GM21360 (cell line): ENCODE measurements at regions not wholly inside any gene's neighbourhood (a gene's known extent, or its start where the extent isn't known, plus 50 kb on each side); places are given as distances from the start of the nearest gene placed in this dataset.

ENCODE experiments used
- ATAC-seq: cut with Tn5 transposase; IDR thresholded peaks from one replicate; pipeline ENCODE4 v1.9.1; 2021; ENCODE audit warnings: mild to moderate bottlenecking, moderate library complexity; ENCODE audit not compliant: unreplicated experiment

DNA sequence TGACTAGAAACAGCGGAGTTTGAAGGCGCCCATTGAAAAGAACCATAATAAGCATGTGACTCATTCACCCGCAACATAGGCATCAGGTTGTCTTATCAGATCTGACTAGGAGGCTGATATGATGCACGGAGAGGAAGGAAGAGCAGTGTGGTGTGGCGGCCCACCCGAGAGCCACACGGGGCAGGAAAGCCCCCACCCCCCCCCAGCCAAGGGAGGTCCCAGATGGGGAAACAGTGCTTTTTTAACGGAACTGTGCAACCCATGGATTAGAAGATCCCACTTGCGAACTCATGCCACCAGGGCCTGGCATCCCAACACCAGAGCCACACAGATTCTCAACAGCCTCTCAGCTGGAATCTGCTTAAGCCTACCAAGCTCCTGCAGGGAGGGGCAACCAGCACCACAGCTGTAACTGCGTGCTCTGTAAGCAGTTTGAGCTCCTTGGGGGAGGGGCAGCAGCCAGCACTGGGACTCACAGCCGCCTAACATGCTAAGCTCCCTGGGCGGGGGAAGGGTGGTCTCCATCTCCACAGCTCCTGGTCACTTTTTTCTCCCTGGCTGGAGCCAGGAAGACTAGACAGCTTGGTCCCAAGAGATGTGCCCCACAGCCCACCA lies 466.2 kb downstream of the PDGFC start:
- no peak for ATAC-seq

DNA sequence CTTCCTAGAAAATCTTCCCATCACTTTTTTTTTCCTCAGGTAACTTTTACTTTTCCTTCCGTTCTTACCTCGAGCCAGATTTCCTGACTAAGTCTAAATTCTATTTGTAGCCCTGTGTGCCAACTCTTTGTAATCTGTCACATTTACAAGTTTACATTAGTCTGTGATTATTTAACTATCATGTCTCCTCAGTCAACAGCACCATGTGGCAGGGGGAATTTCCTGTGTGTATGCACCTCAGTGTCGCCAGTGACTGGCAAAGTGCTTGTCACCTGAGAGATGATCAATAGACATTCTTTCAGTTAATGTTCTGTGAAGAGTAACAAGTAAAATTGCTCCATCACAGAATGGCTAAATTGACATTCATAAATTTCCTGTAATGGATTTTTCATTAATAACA lies 468.5 kb downstream of the PDGFC start:
- ATAC-seq = no peak

DNA sequence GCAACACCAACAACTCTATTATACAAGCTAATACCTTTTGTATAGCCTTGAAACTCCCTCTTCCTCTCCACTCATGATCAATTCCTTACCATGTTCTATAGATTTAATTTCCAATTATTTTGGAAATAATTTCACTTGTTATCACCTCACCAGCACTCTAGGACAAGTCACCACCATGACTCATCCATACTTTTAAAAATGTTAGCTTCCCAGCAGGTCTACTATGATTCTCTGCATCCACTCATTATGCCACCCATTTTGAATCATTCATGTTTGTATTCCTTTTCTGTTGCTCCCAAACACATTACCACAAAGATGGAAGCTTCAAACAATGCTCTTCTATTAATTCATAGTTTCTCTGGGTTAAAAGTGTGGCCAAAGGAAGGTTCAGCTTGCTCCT lies 469.6 kb downstream of the PDGFC start:
- no peak for ATAC-seq

DNA sequence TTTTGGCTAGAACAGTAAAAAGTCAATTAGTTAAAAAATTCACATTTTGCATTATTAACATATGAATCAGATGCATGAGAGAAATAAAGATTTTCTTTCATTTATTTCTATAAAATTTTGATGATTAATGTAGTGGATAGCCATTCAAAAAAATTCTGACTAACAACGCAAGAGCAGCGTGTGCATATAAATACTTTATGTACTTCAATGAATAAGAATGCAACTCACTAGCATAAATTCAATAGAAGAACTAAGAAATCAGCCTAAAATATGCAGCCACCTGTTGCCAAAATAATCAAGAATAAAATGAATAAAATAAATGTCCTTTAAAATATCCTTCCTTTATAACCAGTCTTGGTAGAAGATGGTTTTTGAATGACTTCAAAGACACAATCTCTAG lies 471.9 kb downstream of the PDGFC start:
- no peak for ATAC-seq

DNA sequence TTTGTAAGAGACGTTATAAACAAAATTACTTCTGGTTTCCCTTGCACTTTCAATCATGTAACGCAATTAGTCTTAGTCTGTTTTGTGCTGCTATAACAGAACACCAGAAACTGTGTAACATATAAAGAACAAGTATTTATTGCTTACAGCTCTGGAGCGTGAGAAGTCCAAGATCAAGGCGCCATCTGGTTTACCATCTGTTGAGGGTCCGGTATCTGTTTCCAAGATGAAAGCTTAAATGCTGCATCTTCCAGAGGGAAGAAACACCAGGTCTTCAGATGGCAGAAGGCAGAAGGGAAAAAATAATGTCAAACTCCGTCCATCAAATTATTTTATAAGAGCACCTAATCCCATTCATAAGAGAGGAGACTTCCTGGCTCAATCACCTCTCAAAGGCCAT lies 474.1 kb downstream of the PDGFC start:
- no peak for ATAC-seq

DNA sequence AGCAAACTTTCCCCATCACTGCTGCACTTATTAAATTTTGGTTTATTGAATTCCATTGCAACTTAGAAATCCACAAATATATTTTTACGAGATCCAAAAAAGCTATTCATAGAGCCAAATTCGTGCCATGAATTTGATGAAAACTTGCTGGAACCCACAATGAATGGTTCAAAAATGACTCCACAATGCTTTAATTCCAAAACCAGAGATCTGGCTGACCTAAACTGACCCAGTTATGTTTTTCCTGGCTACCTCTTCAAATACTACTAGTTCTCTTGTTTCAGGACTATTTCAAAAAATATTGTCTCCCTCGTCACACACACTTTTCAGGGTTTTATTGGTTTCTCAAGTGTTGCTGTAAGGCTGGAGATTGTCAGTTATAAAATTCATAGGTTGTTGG lies 474.8 kb downstream of the PDGFC start:
- ATAC-seq = no peak

DNA sequence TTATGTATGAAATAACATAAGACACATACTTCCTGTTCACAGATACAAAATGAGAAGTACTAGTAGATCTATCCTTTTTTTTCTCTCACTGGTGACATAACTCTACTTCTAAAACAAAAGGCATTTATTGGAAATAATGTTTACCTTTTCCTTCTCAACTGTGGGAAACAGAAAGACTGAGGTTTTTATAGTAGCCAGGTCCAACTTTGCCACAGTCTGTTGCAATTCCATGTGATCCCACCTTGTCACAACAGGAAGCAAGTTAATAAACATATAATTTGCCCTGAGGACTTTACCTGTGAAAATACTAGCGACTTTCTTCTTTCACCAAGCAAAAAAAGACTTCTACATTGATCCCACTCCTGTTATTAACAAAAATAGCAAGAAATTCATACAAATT lies 475.8 kb downstream of the PDGFC start:
- no peak for ATAC-seq

DNA sequence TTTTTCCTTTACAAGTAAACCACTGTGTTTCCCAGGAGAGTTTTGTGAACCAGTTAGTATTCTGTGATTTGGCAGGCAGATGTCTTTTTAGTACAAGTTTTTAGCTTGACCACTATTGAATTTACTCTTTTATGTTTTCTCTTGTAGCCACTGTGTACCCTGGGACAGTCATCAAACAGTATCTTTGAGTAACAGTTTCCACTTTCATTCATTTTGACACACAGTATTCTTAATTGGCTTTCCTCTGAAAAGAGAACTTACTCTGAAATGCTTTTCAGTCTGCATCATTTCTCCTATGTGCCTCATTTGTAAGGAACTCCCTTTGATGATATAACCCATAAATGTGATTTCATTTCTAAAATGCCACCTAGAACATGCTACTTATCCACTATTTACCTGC lies 476.5 kb downstream of the PDGFC start:
- no peak for ATAC-seq

DNA sequence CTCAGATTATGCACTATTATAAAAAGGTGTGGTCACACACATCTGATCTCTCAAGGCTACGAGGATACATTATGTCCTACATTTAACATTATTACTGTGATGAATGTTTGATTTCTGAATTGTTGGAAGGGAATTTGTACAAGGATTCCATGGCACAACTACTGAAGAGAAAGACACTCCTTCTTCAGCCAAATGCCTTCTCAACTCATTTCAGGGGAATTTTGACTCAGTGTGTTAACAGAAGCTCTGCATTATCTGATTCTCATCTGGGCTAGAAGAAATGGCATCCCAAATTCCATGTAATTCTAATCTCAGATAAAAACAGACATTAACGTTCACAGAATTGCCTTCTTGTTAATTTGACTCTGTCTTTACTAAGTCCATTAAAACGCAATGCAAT lies 477.7 kb downstream of the PDGFC start:
- ATAC-seq = no peak

DNA sequence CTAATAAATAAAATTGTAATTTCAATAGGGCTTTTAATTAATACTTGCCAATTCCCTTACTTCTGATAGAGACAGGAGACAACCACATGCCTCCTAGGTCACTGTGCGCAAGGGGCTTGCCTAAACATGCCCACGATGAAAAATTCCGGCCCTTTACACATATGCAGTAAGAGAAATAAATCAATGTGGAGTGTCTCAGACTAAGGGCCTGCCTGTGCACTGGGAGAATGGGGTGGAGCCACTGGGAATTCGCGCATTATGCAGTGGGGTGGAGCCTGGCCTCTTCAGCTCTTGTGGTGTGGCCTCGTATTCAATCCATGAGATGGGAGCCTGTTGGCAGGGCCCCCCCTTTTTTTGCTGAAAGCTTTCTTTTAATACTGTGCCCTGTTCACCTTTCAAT lies 484.5 kb downstream of the PDGFC start:
- ATAC-seq = no peak

DNA sequence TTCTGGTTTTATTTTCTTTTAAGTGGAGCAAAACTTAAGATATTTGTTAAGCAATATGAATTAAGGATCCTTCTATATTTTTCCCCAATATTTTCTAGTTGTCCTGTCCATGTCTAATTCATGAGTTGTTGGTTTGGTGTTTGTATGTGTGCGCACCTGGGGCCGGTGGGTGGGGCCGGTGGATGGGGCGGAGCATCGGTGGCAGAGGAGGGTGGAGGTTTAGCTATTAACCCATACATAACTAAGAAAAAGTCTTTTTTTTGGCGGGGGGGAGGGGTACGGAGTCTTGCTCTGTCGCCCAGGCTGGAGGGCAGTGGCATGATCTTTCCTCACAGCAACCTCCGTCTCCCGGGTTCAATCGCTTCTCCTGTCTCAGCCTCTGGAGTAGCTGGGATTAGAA lies 489.8 kb downstream of the PDGFC start:
- ATAC-seq = no peak

DNA sequence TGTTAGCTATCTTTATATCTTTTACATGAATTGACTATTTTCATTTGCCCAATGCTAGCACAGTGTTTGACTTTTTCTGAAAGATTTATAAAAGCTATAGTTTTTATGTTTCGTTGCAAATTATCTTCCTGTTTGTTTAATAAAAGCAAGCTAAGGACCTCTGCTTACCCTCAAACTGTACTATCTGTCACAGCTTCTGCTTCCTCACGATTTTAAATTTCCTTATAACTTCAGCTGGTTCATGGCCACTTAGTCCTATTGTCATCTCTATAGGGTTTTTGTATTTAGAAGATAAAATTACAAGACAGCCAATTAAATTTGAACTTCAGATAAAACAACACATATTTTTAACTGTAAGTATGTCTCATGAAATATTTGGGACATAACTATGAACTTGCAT lies 494.0 kb downstream of the PDGFC start:
- ATAC-seq = no peak

DNA sequence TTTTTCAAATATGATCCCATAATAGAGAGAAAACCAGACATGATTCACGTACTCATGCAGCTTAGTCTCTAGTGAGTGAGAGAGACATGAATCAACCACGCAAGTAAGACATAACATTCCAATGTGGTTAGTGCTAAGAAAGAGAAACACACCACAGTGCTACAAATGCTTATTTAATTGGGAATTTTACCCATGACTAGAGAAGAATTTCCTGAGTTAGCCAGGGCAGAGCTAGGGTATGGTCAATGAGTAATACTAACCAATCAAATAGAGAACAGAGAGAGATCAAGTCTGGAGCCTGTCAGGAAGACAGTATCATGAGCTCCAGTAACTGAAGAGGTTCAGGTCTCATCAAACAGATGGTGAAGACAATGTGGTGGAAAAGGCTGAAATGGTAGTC lies 495.2 kb downstream of the PDGFC start:
- no peak for ATAC-seq

DNA sequence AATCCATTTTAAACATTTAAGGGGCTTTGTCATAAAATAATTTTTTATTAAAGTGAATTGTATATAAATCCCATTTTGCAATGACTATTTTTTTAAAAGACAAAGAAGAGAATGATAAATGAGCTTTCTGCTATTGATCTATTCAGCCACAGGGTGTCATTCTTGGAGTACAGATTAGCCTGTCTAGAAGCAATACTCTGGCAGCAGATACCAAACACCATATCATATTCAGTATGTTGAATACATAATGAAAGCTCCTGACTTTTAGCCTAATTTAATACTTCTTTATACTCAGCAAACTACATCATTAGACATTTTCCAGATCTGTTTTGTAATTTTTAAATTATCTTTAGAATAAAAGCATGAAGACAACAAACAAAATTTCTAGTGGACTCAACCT lies 496.3 kb downstream of the PDGFC start:
- no peak for ATAC-seq

DNA sequence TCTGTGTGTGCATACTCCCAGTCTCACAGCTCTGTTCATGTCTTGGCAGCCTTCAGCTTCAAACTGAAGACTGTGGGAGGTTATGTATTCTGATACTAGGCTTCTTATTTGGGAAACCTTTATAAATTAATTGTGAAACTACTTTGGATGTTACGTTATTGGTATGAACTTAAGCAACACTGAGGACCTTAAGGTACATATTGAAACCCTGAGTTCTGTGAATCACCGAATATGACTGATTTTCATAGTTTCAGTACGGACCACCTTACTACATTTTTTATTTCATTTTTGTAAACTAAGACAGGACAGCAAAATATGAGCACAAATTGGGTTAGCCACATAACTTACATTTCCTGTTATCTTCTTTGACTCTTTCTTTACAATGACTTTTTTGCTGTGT lies 498.4 kb downstream of the PDGFC start:
- no peak for ATAC-seq

DNA sequence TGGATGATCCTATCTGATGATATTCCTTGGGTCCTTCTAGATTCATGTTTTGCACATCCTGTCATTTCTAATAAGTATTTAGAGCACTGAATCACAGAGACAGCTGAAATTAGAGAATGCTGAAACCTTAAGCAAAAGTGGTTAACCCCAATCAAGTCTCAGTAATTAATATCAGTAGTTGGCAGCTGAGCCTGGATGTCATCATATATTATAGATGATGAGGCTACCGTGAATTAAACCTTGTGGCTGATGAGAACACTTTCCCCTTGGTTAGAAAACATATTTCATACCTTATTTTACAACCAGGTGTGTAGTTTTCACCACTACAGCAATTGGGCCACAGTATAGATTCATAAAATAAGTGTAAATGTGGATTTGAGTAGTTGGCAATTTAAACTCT lies 499.0 kb downstream of the PDGFC start:
- no peak for ATAC-seq

DNA sequence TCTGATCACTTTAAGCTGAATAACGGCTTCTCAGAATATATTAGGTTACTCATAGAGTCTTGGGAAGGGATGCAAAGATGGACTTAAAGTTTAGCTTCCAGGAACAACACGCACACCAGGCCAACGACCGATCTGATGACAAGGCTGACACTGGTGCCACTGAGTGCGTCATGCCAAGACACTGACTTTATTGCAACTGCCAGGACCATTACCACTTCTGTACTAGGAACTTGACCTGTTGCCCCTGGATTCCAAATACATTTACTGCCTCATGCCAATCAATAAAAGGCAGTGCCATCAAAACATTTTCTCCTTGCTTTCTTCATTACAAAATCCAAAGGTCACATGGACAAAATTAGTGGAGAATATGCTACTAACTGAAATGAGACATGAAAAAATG lies 505.9 kb upstream of the CTSO start:
- ATAC-seq = no peak

DNA sequence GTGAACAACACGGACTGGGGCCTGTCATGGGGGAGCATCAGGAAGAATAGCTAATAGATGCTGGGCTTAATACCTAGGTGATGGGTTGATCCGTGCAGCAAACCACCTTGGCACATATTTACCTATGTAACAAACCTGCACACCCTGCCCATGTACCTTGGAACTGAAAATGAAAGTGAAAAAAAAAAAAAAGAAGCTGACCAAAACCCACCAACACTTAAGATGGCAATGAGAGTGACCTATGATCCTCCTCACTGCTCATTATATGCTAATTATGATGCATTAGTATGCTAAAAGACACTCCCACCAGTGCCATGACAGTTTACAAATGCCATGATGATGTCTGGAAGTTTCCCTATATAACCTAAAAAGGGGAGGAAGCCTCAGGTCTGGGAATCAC lies 503.2 kb upstream of the CTSO start:
- no peak for ATAC-seq

DNA sequence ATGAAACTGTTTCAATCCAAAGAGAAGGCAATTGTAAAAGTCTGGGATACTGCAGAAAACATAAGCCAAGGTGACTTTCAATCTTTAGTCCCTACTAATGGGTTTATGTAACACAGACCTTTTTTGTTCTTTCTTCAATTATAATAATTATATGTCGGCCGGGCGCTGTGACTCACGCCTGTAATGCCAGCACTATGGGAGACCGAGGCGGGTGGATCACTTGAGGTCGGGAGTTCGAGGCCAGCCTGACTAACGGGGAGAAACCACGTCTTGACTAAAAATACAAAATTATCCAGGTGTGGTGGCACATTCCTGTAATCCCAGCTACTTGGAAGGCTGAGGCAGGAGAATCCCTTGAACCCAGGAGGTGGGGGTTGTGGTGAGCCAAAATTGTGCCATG lies 489.8 kb upstream of the CTSO start:
- ATAC-seq = no peak

DNA sequence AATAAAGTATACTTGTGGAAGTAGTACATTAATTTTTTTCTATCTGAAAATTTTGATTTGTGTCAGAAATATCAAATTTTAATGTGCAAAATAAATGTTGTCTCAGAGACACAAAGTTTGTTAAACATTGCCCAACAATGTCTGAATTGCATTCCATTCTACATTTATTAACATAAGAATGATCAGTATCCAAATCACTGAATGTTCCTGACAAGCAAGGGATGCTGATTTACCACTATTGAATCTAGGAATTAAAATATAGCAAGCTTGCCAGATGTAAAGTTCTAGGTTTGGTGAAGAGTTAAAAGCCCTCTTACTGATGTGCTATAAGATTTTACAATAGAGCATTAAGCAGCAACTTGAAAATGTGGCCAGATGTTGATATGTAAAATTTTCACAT lies 489.2 kb upstream of the CTSO start:
- no peak for ATAC-seq

DNA sequence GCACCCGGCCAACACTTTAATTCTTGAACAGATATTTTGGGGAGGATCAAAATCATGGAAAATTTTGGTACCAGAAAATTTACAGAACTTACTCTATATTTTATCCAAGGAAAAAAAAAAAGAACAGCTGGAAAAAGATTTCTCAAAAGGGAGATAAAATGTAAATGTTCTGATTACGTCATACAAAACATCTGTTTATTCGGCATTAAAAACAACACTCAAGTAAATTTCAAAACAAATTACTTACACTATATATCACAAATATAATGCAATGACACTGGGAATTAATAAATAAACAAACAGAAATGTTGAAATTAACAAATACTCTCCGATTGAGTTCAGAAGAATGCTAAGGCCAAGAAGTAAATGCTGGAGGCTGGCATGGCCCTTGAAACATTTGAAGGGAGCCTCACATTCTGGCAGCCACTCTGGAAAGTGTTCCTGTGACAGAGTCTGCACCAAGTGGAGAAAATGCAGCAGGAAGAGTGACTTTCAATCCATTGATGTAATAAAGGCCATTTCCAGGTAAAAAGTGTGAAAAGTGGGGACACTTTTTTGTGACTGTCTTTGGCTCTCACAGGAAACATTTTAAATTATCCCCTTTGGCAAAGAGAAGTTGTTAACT lies 486.0 kb upstream of the CTSO start:
- no peak for ATAC-seq

DNA sequence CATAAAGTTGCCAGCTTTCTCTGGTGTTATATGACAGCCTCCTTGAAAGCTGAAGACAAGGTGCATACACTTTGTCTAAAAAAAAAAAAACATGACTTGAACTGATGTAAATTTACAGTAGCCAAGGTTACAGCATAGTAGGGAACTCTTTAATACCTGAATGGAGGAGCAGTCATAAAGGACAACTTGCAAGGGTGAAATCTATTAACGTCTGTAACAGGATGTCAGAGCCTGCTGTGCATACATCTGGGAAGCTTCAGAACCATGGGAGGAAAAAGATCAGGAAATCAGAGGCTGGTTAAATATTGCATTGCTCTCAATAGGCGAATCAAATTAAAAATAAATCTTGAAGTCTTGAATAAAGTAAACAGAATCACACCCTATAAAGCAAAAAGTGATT lies 484.0 kb upstream of the CTSO start:
- ATAC-seq = no peak

DNA sequence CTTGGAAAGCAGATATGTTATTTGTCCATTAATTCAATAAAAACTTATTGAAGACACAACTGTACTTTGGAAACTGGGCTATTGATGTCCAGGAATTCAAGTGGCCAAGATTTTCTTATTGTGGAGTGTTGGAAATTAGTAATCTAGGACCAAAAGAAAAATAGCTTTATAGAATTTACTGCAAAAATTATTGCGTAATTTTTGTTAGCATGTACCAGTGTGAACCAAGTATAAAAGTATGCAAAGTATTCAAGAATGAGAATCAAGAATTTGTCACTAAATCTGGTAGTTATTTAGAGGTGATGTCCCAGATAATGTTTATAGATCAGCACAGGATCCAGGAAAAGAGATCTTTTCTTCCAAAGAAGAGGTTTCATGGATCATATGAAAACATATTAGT lies 468.9 kb upstream of the CTSO start:
- ATAC-seq = no peak
